GM12878 (cell line): ENCODE measurements at regions not wholly inside any gene's neighbourhood (a gene's known extent, or its start where the extent isn't known, plus 50 kb on each side); places are given as distances from the start of the nearest gene placed in this dataset.
A peak's percentile ranks its signal among the peaks of the same experiment; 100 is the strongest.

Experiments
- BCL3 ChIP-seq: IDR thresholded peaks from 2 replicates; pipeline ENCODE4 v1.6.1; 2011; ENCODE audit warnings: borderline replicate concordance, low read depth, mild to moderate bottlenecking, moderate library complexity, low read length; ENCODE audit not compliant: insufficient read depth, poor library complexity, severe bottlenecking
- CUX1 ChIP-seq: IDR thresholded peaks from 2 replicates; pipeline ENCODE4 v1.6.1; 2012; ENCODE audit warnings: improper control_type of control experiment, low read depth, low read length; ENCODE audit not compliant: insufficient replicate concordance
- KDM1A ChIP-seq: fragments of 200-600 bp; sonication (generic); IDR thresholded peaks from 2 replicates; pipeline ENCODE4 v1.6.1; 2016; ENCODE audit warnings: borderline replicate concordance
- PAX8 ChIP-seq: fragments of 450-650 bp; IDR thresholded peaks from 2 replicates; pipeline ENCODE4 v1.6.1; 2017; ENCODE audit warnings: mild to moderate bottlenecking, moderate library complexity
- PML ChIP-seq: IDR thresholded peaks from 2 replicates; pipeline ENCODE4 v1.6.1; 2012; ENCODE audit warnings: low read length, inconsistent platforms
- RAD21 ChIP-seq: IDR thresholded peaks from 2 replicates; pipeline ENCODE4 v1.6.1; 2011; ENCODE audit warnings: mild to moderate bottlenecking, low read depth, low read length, moderate library complexity; ENCODE audit not compliant: insufficient read depth
- SMC3 ChIP-seq: IDR thresholded peaks from 2 replicates; pipeline ENCODE4 v1.6.1; 2011; ENCODE audit warnings: low read length, improper control_type of control experiment, borderline replicate concordance
- ZBTB11 ChIP-seq: fragments of 450-650 bp; formaldehyde crosslinking; IDR thresholded peaks from 2 replicates; pipeline ENCODE4 v1.5.0; 2022; ENCODE audit warnings: mild to moderate bottlenecking, missing genetic modification characterization
- ZNF207 ChIP-seq: fragments of 450-650 bp; IDR thresholded peaks from 2 replicates; pipeline ENCODE4 v1.6.1; 2014; ENCODE audit warnings: antibody characterized with exemption, mild to moderate bottlenecking, borderline replicate concordance
- ZNF24 ChIP-seq: fragments of 450-650 bp; IDR thresholded peaks from 2 replicates; pipeline ENCODE4 v1.6.1; 2017; ENCODE audit warnings: antibody characterized with exemption, mild to moderate bottlenecking
- ZNF274 ChIP-seq: IDR thresholded peaks from one replicate; pipeline ENCODE4 v1.8.0; 2011; ENCODE audit not compliant: insufficient read length, insufficient read depth
- TF ChIP-seq, protein P1 (sequence below), 3 experiments: IDR thresholded peaks in 2 of 3; conservative IDR thresholded peaks in 1 of 3; 2 replicates each; pipeline ENCODE4 v1.5.1; 2011; ENCODE audit warnings: low read depth in 3 of 3, low read length in 3 of 3, mild to moderate bottlenecking in 3 of 3, control low read depth in 2 of 3, moderate library complexity in 2 of 3, inconsistent platforms in 1 of 3, mixed read lengths in 1 of 3; ENCODE audit not compliant: control insufficient read depth in 2 of 3, insufficient read depth in 1 of 3; ENCODE audit errors: extremely low read depth in 1 of 3
- TF ChIP-seq, protein P2 (sequence below): IDR thresholded peaks from 2 replicates; pipeline ENCODE4 v1.6.1; 2011; ENCODE audit warnings: low read depth, low read length, improper control_type of control experiment, borderline replicate concordance

- no peak for TF ChIP-seq ZBTB11 (CRISPR knock-in tag)
- no peak for TF ChIP-seq ZNF207
- TF ChIP-seq ZNF274 = no peak
- TF ChIP-seq PAX8 = no peak
- peak; percentile 58 for TF ChIP-seq SMC3
- TF ChIP-seq RAD21 = peak; percentile 78
- TF ChIP-seq PML = no peak
- TF ChIP-seq KDM1A = no peak
- TF ChIP-seq, protein P1, sequence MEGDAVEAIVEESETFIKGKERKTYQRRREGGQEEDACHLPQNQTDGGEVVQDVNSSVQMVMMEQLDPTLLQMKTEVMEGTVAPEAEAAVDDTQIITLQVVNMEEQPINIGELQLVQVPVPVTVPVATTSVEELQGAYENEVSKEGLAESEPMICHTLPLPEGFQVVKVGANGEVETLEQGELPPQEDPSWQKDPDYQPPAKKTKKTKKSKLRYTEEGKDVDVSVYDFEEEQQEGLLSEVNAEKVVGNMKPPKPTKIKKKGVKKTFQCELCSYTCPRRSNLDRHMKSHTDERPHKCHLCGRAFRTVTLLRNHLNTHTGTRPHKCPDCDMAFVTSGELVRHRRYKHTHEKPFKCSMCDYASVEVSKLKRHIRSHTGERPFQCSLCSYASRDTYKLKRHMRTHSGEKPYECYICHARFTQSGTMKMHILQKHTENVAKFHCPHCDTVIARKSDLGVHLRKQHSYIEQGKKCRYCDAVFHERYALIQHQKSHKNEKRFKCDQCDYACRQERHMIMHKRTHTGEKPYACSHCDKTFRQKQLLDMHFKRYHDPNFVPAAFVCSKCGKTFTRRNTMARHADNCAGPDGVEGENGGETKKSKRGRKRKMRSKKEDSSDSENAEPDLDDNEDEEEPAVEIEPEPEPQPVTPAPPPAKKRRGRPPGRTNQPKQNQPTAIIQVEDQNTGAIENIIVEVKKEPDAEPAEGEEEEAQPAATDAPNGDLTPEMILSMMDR (IDR thresholded peaks at IDR 0.05 in 2 of 3, conservative IDR thresholded peaks at IDR 0.05 in 1 of 3; ENCODE audit: control insufficient read depth in 2 of 3, extremely low read depth in 1 of 3, insufficient read depth in 1 of 3, low read depth in 3 of 3, low read length in 3 of 3) = peak; percentile 57 to 65 (median 59)
- TF ChIP-seq ZNF24 = no peak
- TF ChIP-seq, protein P2, sequence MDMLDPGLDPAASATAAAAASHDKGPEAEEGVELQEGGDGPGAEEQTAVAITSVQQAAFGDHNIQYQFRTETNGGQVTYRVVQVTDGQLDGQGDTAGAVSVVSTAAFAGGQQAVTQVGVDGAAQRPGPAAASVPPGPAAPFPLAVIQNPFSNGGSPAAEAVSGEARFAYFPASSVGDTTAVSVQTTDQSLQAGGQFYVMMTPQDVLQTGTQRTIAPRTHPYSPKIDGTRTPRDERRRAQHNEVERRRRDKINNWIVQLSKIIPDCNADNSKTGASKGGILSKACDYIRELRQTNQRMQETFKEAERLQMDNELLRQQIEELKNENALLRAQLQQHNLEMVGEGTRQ = no peak
- TF ChIP-seq CUX1 = no peak
- TF ChIP-seq BCL3 = no peak
Observed at GRCh38 chrX:39261446-39262147, 460.3 kb downstream of the MID1IP1 start (continued).
